Sigmoid colon (tissue), 6 donors: ENCODE measurements at regions not wholly inside any gene's neighbourhood (a gene's known extent, or its start where the extent isn't known, plus 50 kb on each side); places are given as distances from the start of the nearest gene placed in this dataset.

Experiments
- DNase-seq: peaks from one replicate; pipeline ENCODE4 v3.0.0-alpha.2; 2019
- H3K27ac ChIP-seq, 4 donors: fragments of 200-600 bp; sonication (generic); one replicate each; pipeline ENCODE4 v1.5.1; 2016 to 2019; ENCODE audit warnings: mild to moderate bottlenecking in 1 of 4
- H3K27me3 ChIP-seq, 3 donors: fragments of 200-600 bp; sonication (generic); one replicate each; pipeline ENCODE4 v1.5.1; 2019; ENCODE audit warnings: mild to moderate bottlenecking in 1 of 3
- H3K36me3 ChIP-seq, 4 donors: fragments of 200-600 bp; sonication (generic); one replicate each; pipeline ENCODE4 v1.5.1; 2016 to 2019
- H3K4me1 ChIP-seq, 4 donors: fragments of 200-600 bp; sonication (generic); one replicate each; pipeline ENCODE4 v1.5.1; 2017 to 2019
- H3K4me3 ChIP-seq, 4 donors: fragments of 200-600 bp; sonication (generic); one replicate each; pipeline ENCODE4 v1.5.1; 2017 to 2019; ENCODE audit warnings: mild to moderate bottlenecking in 2 of 4, moderate library complexity in 1 of 4
- H3K9me3 ChIP-seq, 4 donors: fragments of 200-600 bp in 3 of 4; sonication (generic) in 3 of 4; one replicate each; pipeline versions ENCODE4 v1.5.1 to v1.6.1; 2013 to 2019
- EP300 ChIP-seq, 4 donors: sonication (generic); formaldehyde crosslinking; IDR thresholded peaks; one replicate each; pipeline ENCODE4 v1.6.1; 2017; ENCODE audit warnings: antibody characterized with exemption in 4 of 4
- POLR2A ChIP-seq, 2 donors: fragments of 450-650 bp; IDR thresholded peaks; one replicate each; pipeline ENCODE4 v1.6.1; 2016; ENCODE audit warnings: antibody characterized with exemption in 2 of 2, mild to moderate bottlenecking in 2 of 2, moderate library complexity in 2 of 2
- POLR2AphosphoS5 ChIP-seq, 4 donors: sonication (generic); formaldehyde crosslinking; IDR thresholded peaks; one replicate each; pipeline ENCODE4 v1.6.1; 2017; ENCODE audit warnings: antibody characterized with exemption in 4 of 4
- WGBS, 2 donors: extraction: QIAGEN DNeasy Blood & Tissue Kit; methylation state at CpG; one replicate each; pipeline ENCODE4 v1.1.7; 2013; 5-methylcytosine and 5-hydroxymethylcytosine counted together
- intact Hi-C: fragments of 100-400 bp; cut with DNase I; formaldehyde crosslinking; loops from one replicate; pipeline ENCODE4 v1.15.1; 2023
- TF ChIP-seq, protein P1 (sequence below), 4 experiments: fragments of 450-650 bp in 3 of 4; fragments of 200-600 bp in 1 of 4; IDR thresholded peaks; one replicate each; pipeline ENCODE4 v1.5.1; 2016 to 2019; ENCODE audit warnings: antibody characterized with exemption in 4 of 4, mild to moderate bottlenecking in 3 of 4, moderate library complexity in 2 of 4
- donor health status: healthy with polysubstance abuse.
- donor health status: healthy.

DNA sequence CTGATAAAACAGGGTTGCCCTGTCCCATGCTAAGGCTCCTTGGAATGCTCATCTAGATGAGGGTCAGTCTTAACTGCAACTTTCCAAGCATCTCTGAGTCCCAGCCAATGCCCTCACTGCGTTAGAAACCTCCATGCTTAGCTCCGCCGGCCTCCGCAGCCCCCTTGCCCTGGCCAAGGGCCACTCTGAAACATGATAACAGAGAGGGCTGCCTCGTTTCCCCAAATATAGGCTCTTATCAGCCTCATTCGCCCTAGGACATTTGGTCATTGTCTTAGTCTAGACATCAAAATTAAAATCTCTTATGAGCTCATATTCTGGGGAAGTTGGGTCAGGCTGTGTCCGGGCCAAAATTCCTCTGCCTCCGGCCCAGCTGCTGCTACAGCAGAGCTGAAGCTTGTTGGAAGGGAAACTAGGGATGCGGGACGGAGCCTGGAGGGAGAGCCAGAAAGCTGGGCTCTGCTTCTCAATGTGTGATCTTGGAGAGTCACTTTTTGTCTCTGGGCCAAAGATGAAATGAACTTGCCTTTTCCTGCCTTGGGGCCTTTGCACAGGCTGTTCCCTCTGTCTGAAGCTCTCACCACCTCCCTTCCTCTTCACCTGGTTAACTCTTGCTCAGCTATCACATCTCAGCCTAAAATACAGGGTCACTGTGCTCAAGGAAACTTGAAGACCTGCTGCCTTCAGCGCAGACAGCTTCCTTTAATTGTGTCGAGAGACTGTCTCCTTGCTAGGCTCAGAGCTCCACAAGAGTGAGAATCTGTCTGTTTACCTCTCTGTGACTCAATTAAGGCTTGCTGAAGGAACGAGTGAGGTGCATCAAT lies 191.3 kb downstream of the RGS3 start:
- intact Hi-C loops, result loop anchor here (1.0 to 5.0 kb wide), 3 partner anchors 64 to 253 kb away; partner anchors contain the start of gene ALAD
- 71 to 78% methylated on average over 13 of the region's 13 CpGs for WGBS, 2 donors
- DNase-seq, result peak; percentile 89
- TF ChIP-seq POLR2A (IDR thresholded peaks at IDR 0.05), result no peak
- TF ChIP-seq POLR2AphosphoS5 (IDR thresholded peaks at IDR 0.05), result peak in 2 of 4 donors; percentile 10 to 37
- TF ChIP-seq, protein P1, sequence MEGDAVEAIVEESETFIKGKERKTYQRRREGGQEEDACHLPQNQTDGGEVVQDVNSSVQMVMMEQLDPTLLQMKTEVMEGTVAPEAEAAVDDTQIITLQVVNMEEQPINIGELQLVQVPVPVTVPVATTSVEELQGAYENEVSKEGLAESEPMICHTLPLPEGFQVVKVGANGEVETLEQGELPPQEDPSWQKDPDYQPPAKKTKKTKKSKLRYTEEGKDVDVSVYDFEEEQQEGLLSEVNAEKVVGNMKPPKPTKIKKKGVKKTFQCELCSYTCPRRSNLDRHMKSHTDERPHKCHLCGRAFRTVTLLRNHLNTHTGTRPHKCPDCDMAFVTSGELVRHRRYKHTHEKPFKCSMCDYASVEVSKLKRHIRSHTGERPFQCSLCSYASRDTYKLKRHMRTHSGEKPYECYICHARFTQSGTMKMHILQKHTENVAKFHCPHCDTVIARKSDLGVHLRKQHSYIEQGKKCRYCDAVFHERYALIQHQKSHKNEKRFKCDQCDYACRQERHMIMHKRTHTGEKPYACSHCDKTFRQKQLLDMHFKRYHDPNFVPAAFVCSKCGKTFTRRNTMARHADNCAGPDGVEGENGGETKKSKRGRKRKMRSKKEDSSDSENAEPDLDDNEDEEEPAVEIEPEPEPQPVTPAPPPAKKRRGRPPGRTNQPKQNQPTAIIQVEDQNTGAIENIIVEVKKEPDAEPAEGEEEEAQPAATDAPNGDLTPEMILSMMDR (IDR thresholded peaks at IDR 0.05), result no peak
- TF ChIP-seq EP300 (IDR thresholded peaks at IDR 0.05), result no peak
- peak overlapping the region; percentile 66 to 83 (median 75) for H3K27ac ChIP-seq
- no peaks in the 10 kb centered on the region for H3K36me3 ChIP-seq
- H3K4me3 ChIP-seq, result no peak overlapping the region
- peaks cover 0 to 19% (median 14%) of the 10 kb centered on the region in 4 donors for H3K4me1 ChIP-seq
- H3K9me3 ChIP-seq, result no peaks in the 10 kb centered on the region
- H3K27me3 ChIP-seq, result peaks cover 0 to 5% (median 0%) of the 10 kb centered on the region in 3 donors

DNA sequence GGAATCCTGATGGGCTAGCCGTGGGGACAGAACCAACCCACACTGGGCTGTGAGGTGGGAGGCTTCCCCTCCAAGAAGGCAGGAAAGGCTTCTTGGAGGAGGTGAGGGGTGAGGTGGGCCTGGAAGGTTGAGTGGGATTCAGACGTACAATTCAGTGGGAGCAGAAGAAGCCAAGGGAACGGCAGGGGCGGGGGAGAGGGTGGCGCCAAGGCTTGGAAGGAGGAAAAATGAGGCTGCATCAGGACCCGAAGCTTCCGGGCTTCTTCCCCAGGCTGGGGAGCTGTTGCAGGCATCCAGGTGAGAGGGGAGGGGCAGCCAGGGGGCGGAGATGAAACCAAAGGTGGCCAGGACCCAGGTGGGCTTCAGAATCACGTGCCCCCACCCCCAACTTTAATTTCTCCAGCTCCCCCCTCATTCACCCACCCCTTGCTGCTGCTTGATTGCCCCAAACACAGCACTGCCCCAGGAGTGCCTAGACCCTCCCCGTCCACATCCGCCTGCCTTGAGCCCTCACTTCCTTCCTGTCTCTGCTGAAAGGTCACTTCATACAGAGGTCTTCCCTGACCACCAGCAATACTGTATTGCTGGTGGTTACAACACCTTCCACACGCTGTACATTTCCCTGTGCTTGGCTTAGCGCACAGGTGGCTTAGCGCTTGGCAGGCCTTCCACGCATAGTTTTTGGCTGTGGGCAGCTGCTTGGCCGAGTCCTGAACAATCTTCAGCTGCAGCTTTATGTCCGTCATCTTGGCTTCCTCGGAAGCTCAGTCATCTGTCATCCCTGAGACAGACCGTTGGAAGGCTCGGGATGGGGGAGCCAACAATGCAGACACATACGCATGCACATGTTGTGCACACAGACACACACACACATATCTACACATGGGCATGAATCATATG lies 193.5 kb downstream of the RGS3 start:
- 62 to 74% methylated on average over 21 of the region's 21 CpGs for WGBS, 2 donors
- TF ChIP-seq POLR2A (IDR thresholded peaks at IDR 0.05) (no peak), EP300 (IDR thresholded peaks at IDR 0.05) (no peak), POLR2AphosphoS5 (IDR thresholded peaks at IDR 0.05) (no peak)
- TF ChIP-seq, protein P1 (IDR thresholded peaks at IDR 0.05), result no peak

DNA sequence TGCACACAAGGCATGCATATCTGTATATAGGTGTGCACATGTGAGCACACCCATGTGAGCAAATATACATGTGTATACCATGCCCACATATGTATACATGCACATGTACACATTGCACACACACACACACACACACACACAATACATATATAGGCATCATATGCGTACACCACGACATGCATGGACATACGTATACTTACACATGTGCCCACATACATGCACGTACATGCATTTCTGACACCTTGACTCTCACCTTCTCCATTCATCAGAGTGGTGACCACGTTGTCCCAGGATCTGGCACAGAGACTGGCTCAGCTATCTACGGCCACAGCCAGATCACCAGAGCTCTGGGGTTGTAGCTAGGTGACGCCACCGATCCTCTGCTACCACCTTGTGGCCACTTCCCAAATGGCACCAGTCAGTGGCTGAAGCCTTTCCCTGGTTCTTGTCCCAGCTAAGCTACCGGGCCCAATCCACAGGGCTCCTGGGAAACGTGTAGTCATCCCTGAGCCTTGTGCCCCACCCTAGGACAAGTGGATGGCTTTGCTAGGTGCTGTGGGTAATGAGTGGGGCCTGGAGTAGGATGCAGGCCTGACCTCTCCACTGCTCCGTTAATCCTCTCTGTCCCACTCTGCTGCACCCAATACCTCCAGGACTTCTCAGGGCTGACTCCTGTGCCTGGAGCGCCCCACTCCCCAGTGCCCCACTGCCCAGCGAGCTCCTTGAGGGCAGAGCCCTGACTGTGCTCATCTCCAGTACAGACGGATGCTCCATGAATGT lies 194.4 kb downstream of the RGS3 start:
- DNase-seq, result peak; percentile 91
- H3K4me1 ChIP-seq, result peaks cover 0 to 19% (median 12%) of the 10 kb centered on the region in 4 donors
- TF ChIP-seq EP300 (IDR thresholded peaks at IDR 0.05) (no peak), POLR2A (IDR thresholded peaks at IDR 0.05) (no peak), POLR2AphosphoS5 (IDR thresholded peaks at IDR 0.05) (no peak)
- TF ChIP-seq, protein P1 (IDR thresholded peaks at IDR 0.05), result peak; percentile 92 to 97 (median 95)
- H3K9me3 ChIP-seq, result no peaks in the 10 kb centered on the region
- no peak overlapping the region for H3K4me3 ChIP-seq
- H3K36me3 ChIP-seq, result no peaks in the 10 kb centered on the region
- H3K27ac ChIP-seq, result no peak overlapping the region
- intact Hi-C loops, result loop anchor here (2.0 to 5.0 kb wide), 2 partner anchors 256 to 383 kb away; partner anchors contain the start of genes ALAD, CDC26 and PRPF4
- 30 to 37% methylated on average over 14 of the region's 14 CpGs for WGBS, 2 donors
- H3K27me3 ChIP-seq, result peaks cover 0 to 7% (median 0%) of the 10 kb centered on the region in 3 donors

More for the DNA sequence above, 193.5 kb downstream of the RGS3 start:
- DNase-seq, result peak; percentile 60
- peaks cover 0 to 7% (median 0%) of the 10 kb centered on the region in 3 donors for H3K27me3 ChIP-seq
- intact Hi-C loops, result loop anchor here (5.0 kb wide), 1 partner anchor 255 kb away; the partner anchor contains the start of gene ALAD
- no peak overlapping the region for H3K27ac ChIP-seq
- H3K4me1 ChIP-seq, result peaks cover 0 to 19% (median 12%) of the 10 kb centered on the region in 4 donors
- no peaks in the 10 kb centered on the region for H3K36me3 ChIP-seq
- no peaks in the 10 kb centered on the region for H3K9me3 ChIP-seq
- no peak overlapping the region for H3K4me3 ChIP-seq

- intact Hi-C loops, result loop anchor here (2.0 to 5.0 kb wide), 2 partner anchors 256 to 384 kb away; partner anchors contain the start of genes ALAD, CDC26 and PRPF4
- Histone ChIP-seq H3K27ac (no peak overlapping the region), H3K27me3 (peaks cover 0 to 7% (median 0%) of the 10 kb centered on the region in 3 donors), H3K4me1 (peaks cover 0 to 19% (median 12%) of the 10 kb centered on the region in 4 donors), H3K36me3 (no peaks in the 10 kb centered on the region), H3K4me3 (no peak overlapping the region), H3K9me3 (no peaks in the 10 kb centered on the region)
- peak; percentile 25 for DNase-seq
- TF ChIP-seq POLR2AphosphoS5 (IDR thresholded peaks at IDR 0.05) (no peak), POLR2A (IDR thresholded peaks at IDR 0.05) (no peak), EP300 (IDR thresholded peaks at IDR 0.05) (no peak)
- TF ChIP-seq, protein P1 (IDR thresholded peaks at IDR 0.05), result no peak
- 44 to 61% methylated on average over 3 of the region's 3 CpGs for WGBS, 2 donors
Measured at GRCh38 chr9:113658545-113658895, 195.0 kb downstream of the RGS3 start.
